Neutrophil (primary cell): ENCODE measurements at regions not wholly inside any gene's neighbourhood (a gene's known extent, or its start where the extent isn't known, plus 50 kb on each side); places are given as distances from the start of the nearest gene placed in this dataset.

ENCODE experiments used
- H3K27ac ChIP-seq: fragments of 200-600 bp; sonication (generic); 2 replicates; pipeline ENCODE4 v1.5.1; 2016; ENCODE audit warnings: mild to moderate bottlenecking, moderate library complexity
- H3K27me3 ChIP-seq: fragments of 200-600 bp; sonication (generic); 2 replicates; pipeline ENCODE4 v1.6.0; 2016; ENCODE audit warnings: mild to moderate bottlenecking
- H3K36me3 ChIP-seq: fragments of 200-600 bp; sonication (generic); 2 replicates; pipeline ENCODE4 v1.5.1; 2017
- H3K4me1 ChIP-seq, 2 experiments: fragments of 200-600 bp in 1 of 2; sonication (generic) in 1 of 2; 1 replicate in 1 of 2; 2 replicates in 1 of 2; pipeline versions ENCODE4 v1.5.1 to v1.6.1; 2013 to 2016; ENCODE audit warnings: low read depth in 1 of 2, low read length in 1 of 2, mild to moderate bottlenecking in 1 of 2, moderate library complexity in 1 of 2; ENCODE audit not compliant: control insufficient read depth in 1 of 2, insufficient read depth in 1 of 2
- H3K4me3 ChIP-seq, 2 experiments: fragments of 200-600 bp in 1 of 2; sonication (generic) in 1 of 2; 1 replicate in 1 of 2; 2 replicates in 1 of 2; pipeline ENCODE4 v1.5.1; 2013 to 2016; ENCODE audit warnings: low read depth in 1 of 2, low read length in 1 of 2, mild to moderate bottlenecking in 1 of 2, moderate library complexity in 1 of 2
- H3K9me3 ChIP-seq: fragments of 200-600 bp; sonication (generic); 2 replicates; pipeline ENCODE4 v1.5.1; 2016
- TF ChIP-seq, protein P1 (sequence below): fragments of 200-600 bp; sonication (generic); IDR thresholded peaks from 2 replicates; pipeline ENCODE4 v1.5.1; 2016; ENCODE audit warnings: antibody characterized with exemption

DNA sequence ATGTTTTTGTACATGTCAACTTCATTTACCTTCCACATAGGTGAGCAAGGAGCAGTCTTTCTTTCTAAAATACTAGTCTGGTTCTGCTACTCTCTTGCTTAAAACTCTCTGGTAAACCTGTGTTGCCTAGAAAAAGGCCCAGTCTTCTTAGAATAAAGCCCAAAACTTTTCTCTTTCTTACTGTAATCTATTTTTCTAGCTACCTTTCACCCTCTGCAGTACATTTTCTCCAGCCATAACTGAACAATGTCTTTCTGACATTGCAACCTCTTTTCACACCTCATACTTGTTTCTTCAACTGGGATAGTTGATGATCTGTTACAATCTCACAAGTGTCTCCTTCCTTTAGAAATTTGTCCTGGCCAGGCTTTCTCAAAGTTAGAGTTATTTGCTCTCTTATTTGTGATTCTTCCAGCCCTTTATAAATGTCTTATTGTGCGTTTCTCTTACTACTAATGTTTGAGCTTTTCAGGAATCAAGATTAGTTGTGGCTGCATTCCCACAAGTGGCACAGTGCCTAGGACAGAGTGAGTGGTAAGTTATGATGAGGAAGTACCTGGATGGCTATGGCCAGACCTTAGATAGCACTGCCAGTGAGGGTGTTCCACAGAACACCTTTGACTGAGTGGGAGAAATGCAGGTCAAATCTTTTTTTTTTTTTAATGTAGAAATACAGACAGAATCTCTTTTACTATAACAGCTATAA lies 313.4 kb upstream of the SATB1 start:
- TF ChIP-seq, protein P1, sequence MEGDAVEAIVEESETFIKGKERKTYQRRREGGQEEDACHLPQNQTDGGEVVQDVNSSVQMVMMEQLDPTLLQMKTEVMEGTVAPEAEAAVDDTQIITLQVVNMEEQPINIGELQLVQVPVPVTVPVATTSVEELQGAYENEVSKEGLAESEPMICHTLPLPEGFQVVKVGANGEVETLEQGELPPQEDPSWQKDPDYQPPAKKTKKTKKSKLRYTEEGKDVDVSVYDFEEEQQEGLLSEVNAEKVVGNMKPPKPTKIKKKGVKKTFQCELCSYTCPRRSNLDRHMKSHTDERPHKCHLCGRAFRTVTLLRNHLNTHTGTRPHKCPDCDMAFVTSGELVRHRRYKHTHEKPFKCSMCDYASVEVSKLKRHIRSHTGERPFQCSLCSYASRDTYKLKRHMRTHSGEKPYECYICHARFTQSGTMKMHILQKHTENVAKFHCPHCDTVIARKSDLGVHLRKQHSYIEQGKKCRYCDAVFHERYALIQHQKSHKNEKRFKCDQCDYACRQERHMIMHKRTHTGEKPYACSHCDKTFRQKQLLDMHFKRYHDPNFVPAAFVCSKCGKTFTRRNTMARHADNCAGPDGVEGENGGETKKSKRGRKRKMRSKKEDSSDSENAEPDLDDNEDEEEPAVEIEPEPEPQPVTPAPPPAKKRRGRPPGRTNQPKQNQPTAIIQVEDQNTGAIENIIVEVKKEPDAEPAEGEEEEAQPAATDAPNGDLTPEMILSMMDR = no peak
- H3K27ac ChIP-seq = no peak overlapping the region
- no peak overlapping the region for H3K4me3 ChIP-seq

DNA sequence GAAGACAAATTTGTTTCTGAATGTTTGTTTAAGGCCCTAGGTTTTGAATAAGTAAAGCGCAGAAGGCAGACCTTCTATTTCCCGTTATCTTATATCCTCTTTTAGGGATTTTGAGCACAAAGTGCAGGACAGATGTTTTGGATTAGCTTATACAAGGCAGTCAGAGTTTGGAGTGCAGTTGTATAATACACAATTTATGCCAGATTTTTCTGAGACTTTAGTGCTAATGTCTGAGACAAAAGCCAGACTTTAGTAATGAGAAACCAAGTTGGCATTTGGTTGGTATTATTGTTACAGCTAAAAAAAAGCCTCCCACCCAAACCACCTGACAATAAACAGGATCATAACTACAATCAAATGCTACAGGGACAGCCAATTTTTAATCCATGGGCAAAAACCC lies 309.9 kb upstream of the SATB1 start:
- TF ChIP-seq, protein P1 = no peak
- no peak overlapping the region for H3K4me3 ChIP-seq
- no peaks in the 10 kb centered on the region for H3K27me3 ChIP-seq
- H3K27ac ChIP-seq = no peak overlapping the region
- no peaks in the 10 kb centered on the region for H3K9me3 ChIP-seq
- no peaks in the 10 kb centered on the region for H3K4me1 ChIP-seq
- H3K36me3 ChIP-seq = no peaks in the 10 kb centered on the region

More for the DNA sequence above, 313.4 kb upstream of the SATB1 start:
- H3K9me3 ChIP-seq = no peaks in the 10 kb centered on the region
- no peaks in the 10 kb centered on the region for H3K27me3 ChIP-seq
- H3K4me1 ChIP-seq = peaks cover 10 to 13% of the 10 kb centered on the region in 2 experiments
- H3K36me3 ChIP-seq = no peaks in the 10 kb centered on the region

DNA sequence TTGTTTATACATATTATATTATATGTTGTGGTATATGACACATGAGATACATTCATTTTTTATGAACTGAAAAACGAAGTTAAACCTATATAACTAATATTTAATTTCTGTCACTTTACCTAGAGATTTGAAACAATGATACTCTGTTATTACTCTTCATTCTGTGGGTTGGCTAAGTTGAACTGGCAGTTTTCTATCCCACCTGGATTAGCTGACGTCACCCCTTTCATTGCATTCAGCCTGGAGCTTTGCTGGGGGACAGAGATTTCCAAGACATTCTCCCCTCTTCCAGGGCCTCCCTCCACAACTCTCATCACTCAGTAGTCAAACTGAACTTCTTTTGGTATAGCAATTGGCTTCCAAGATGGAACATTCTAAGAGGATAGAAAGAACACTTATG lies 309.2 kb upstream of the SATB1 start:
- H3K27me3 ChIP-seq = no peaks in the 10 kb centered on the region
- no peaks in the 10 kb centered on the region for H3K9me3 ChIP-seq
- H3K36me3 ChIP-seq = no peaks in the 10 kb centered on the region
- TF ChIP-seq, protein P1 = no peak
- no peaks in the 10 kb centered on the region for H3K4me1 ChIP-seq
- H3K27ac ChIP-seq = no peak overlapping the region
- H3K4me3 ChIP-seq = no peak overlapping the region

DNA sequence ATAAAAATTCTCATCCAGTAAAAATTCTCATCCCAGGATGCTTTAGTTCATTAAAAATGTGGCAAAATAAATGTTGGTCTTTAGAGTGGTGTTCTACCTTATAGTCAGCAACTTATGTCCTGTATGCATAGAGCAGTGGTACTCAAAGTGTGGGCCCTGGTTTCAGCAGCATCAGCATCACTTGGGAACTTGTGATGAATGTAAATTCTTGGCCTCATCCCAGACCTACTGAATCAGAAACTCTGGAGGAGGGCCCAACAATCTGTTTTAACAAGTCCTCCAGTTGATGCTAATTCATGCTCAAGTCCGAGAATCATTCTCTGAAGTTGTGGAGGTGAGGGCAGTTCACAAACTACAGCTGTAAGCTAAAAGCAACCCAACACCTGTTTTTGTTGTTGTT lies 307.3 kb upstream of the SATB1 start:
- H3K4me1 ChIP-seq = peaks cover 0 to 2% of the 10 kb centered on the region in 2 experiments
- no peak overlapping the region for H3K4me3 ChIP-seq
- TF ChIP-seq, protein P1 = no peak
- H3K27me3 ChIP-seq = no peaks in the 10 kb centered on the region
- no peak overlapping the region for H3K27ac ChIP-seq
- no peaks in the 10 kb centered on the region for H3K36me3 ChIP-seq
- H3K9me3 ChIP-seq = no peaks in the 10 kb centered on the region

DNA sequence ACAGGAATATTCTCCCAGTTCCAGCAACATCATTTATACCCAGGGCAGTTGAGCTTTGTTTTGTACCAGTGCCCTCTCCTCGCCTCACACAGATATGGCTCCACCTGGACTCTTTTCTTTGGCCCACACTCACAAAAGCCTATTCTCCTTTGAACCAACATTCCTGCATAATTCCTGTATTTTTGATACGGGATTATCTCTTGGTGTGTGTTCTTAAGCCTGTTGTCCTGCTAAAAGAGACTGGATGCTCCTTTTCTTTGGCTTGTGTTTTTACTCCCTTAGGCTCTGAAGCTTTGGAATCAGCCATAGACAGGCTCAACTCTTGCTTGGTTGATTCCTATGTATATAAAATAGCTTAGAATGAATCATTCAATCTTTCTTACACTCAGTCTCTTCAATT lies 305.4 kb upstream of the SATB1 start:
- peaks cover 14 to 22% of the 10 kb centered on the region in 2 experiments for H3K4me1 ChIP-seq
- no peak overlapping the region for H3K27ac ChIP-seq
- no peak overlapping the region for H3K4me3 ChIP-seq
- TF ChIP-seq, protein P1 = no peak
- no peaks in the 10 kb centered on the region for H3K27me3 ChIP-seq
- H3K36me3 ChIP-seq = no peaks in the 10 kb centered on the region
- no peaks in the 10 kb centered on the region for H3K9me3 ChIP-seq
